ENCODE measurements at regions not wholly inside any gene's neighbourhood (a gene's known extent, or its start where the extent isn't known, plus 50 kb on each side); places are given as distances from the start of the nearest gene placed in this dataset.

- TF ChIP-seq CTCF (IDR thresholded peaks at IDR 0.05 in 4 of 5, conservative IDR thresholded peaks at IDR 0.05 in 1 of 5) (no peak), POLR2A (IDR thresholded peaks at IDR 0.05) (no peak)
- H3K4me3 ChIP-seq = no peak overlapping the region
- DNase-seq (no peak), ATAC-seq (no peak)
- no peak overlapping the region for H3K27ac ChIP-seq
- intact Hi-C loops (cut with DNase I; ENCODE audit: low total_unique reads) = no loop called here
- no peaks in the 10 kb centered on the region for H3K9me3 ChIP-seq
- no peaks in the 10 kb centered on the region for H3K27me3 ChIP-seq
- peaks cover 0 to 3% of the 10 kb centered on the region in 2 donors for H3K4me1 ChIP-seq
- in situ Hi-C loops (cut with MboI; ENCODE audit: low sequenced_read_pairs in 4 of 4) = no loop called here
- H3K36me3 ChIP-seq = no peaks in the 10 kb centered on the region
Observed at GRCh38 chr12:80038062-80038560, 61.2 kb upstream of the OTOGL start.

- ATAC-seq = no peak
- Histone ChIP-seq H3K4me3 (no peak overlapping the region), H3K27ac (peak overlapping the region in 1 of 4 donors; percentile 20), H3K27me3 (no peaks in the 10 kb centered on the region), H3K9me3 (no peaks in the 10 kb centered on the region), H3K4me1 (peaks cover 0 to 5% of the 10 kb centered on the region in 2 donors), H3K36me3 (no peaks in the 10 kb centered on the region)
- intact Hi-C loops (cut with DNase I; ENCODE audit: low total_unique reads) (no loop called here), in situ Hi-C loops (cut with MboI; ENCODE audit: low sequenced_read_pairs in 4 of 4) (no loop called here)
- no peak for DNase-seq
- TF ChIP-seq POLR2A (IDR thresholded peaks at IDR 0.05) (no peak), CTCF (IDR thresholded peaks at IDR 0.05 in 4 of 5, conservative IDR thresholded peaks at IDR 0.05 in 1 of 5) (no peak)
Observed at GRCh38 chr12:80033448-80033847, 65.9 kb upstream of the OTOGL start.

- DNase-seq = no peak
- ATAC-seq = no peak
- Histone ChIP-seq H3K27ac (peak overlapping the region in 1 of 4 donors; percentile 20), H3K4me3 (no peak overlapping the region), H3K27me3 (no peaks in the 10 kb centered on the region), H3K36me3 (no peaks in the 10 kb centered on the region), H3K9me3 (no peaks in the 10 kb centered on the region), H3K4me1 (peaks cover 0 to 5% of the 10 kb centered on the region in 2 donors)
- TF ChIP-seq POLR2A (IDR thresholded peaks at IDR 0.05) (no peak), CTCF (IDR thresholded peaks at IDR 0.05 in 4 of 5, conservative IDR thresholded peaks at IDR 0.05 in 1 of 5) (no peak)
- in situ Hi-C loops (cut with MboI; ENCODE audit: low sequenced_read_pairs in 4 of 4) = no loop called here
- intact Hi-C loops (cut with DNase I; ENCODE audit: low total_unique reads) = no loop called here
Observed at GRCh38 chr12:80032946-80033345, 66.4 kb upstream of the OTOGL start.

GRCh38 chr12:80031229-80031628 lies 68.1 kb upstream of the OTOGL start:
- DNase-seq = no peak
- in situ Hi-C loops (cut with MboI; ENCODE audit: low sequenced_read_pairs in 4 of 4) (no loop called here), intact Hi-C loops (cut with DNase I; ENCODE audit: low total_unique reads) (no loop called here)
- TF ChIP-seq CTCF (IDR thresholded peaks at IDR 0.05 in 4 of 5, conservative IDR thresholded peaks at IDR 0.05 in 1 of 5) (no peak), POLR2A (IDR thresholded peaks at IDR 0.05) (no peak)
- peaks cover 0 to 5% of the 10 kb centered on the region in 2 donors for H3K4me1 ChIP-seq
- no peaks in the 10 kb centered on the region for H3K9me3 ChIP-seq
- ATAC-seq = no peak
- no peak overlapping the region for H3K27ac ChIP-seq
- H3K36me3 ChIP-seq = no peaks in the 10 kb centered on the region
- no peaks in the 10 kb centered on the region for H3K27me3 ChIP-seq
- no peak overlapping the region for H3K4me3 ChIP-seq

GRCh38 chr12:80025638-80026037 lies 73.7 kb upstream of the OTOGL start:
- Histone ChIP-seq H3K27me3 (no peaks in the 10 kb centered on the region), H3K36me3 (no peaks in the 10 kb centered on the region), H3K27ac (no peak overlapping the region), H3K4me3 (no peak overlapping the region), H3K4me1 (no peaks in the 10 kb centered on the region), H3K9me3 (no peaks in the 10 kb centered on the region)
- ATAC-seq (no peak), DNase-seq (no peak)
- in situ Hi-C loops (cut with MboI; ENCODE audit: low sequenced_read_pairs in 4 of 4) = no loop called here
- TF ChIP-seq POLR2A (IDR thresholded peaks at IDR 0.05) (no peak), CTCF (IDR thresholded peaks at IDR 0.05 in 4 of 5, conservative IDR thresholded peaks at IDR 0.05 in 1 of 5) (no peak)
- intact Hi-C loops (cut with DNase I; ENCODE audit: low total_unique reads) = no loop called here

All from gastrocnemius medialis (tissue), 4 donors.